GM12864 (cell line): ENCODE measurements at regions not wholly inside any gene's neighbourhood (a gene's known extent, or its start where the extent isn't known, plus 50 kb on each side); places are given as distances from the start of the nearest gene placed in this dataset.

Experiments
- DNase-seq: peaks from one replicate; pipeline ENCODE4 v3.0.0-alpha.2; 2011; ENCODE audit warnings: low read depth
- H3K4me3 ChIP-seq: 2 replicates; pipeline ENCODE4 v1.5.1; 2011; ENCODE audit warnings: mild to moderate bottlenecking, low read depth, low read length, control low read depth
- CTCF ChIP-seq: IDR thresholded peaks from 2 replicates; pipeline ENCODE4 v1.5.1; 2011; ENCODE audit warnings: low read depth, mild to moderate bottlenecking, moderate library complexity, low read length, control low read depth, inconsistent platforms; ENCODE audit errors: missing control alignments

- H3K4me3 ChIP-seq, result no peak overlapping the region
- TF ChIP-seq CTCF, result no peak
- DNase-seq, result no peak
Measured at GRCh38 chr20:6515261-6515660, 252.2 kb upstream of the BMP2 start.

- DNase-seq, result no peak
- TF ChIP-seq CTCF, result no peak
- no peak overlapping the region for H3K4me3 ChIP-seq
Measured at GRCh38 chr20:6513599-6513998, 253.9 kb upstream of the BMP2 start.

- H3K4me3 ChIP-seq, result no peak overlapping the region
- no peak for DNase-seq
Measured at GRCh38 chr20:6509374-6509773, 258.1 kb upstream of the BMP2 start.

GRCh38 chr20:6506906-6507305 lies 260.6 kb upstream of the BMP2 start:
- no peak for DNase-seq
- no peak for TF ChIP-seq CTCF
- no peak overlapping the region for H3K4me3 ChIP-seq

More at GRCh38 chr20:6509374-6509773, 258.1 kb upstream of the BMP2 start:
- no peak for TF ChIP-seq CTCF

- DNase-seq, result no peak
- no peak for TF ChIP-seq CTCF
- no peak overlapping the region for H3K4me3 ChIP-seq
Measured at GRCh38 chr20:6504826-6505225, 262.7 kb upstream of the BMP2 start.

- TF ChIP-seq CTCF, result no peak
- H3K4me3 ChIP-seq, result no peak overlapping the region
- DNase-seq, result no peak
Measured at GRCh38 chr20:6504179-6504578, 263.3 kb upstream of the BMP2 start.

- no peak for TF ChIP-seq CTCF
- no peak overlapping the region for H3K4me3 ChIP-seq
- DNase-seq, result no peak
Measured at GRCh38 chr20:6502999-6503398, 264.5 kb upstream of the BMP2 start.
